SKM-1 (cell line): ENCODE measurements at regions not wholly inside any gene's neighbourhood (a gene's known extent, or its start where the extent isn't known, plus 50 kb on each side); places are given as distances from the start of the nearest gene placed in this dataset.

Experiments used
- DNase-seq: peaks from one replicate; lab custom pipeline; 2025; ENCODE audit not compliant: unreplicated experiment; lab: John Stamatoyannopoulos, UW

GRCh38 chr21:28669971-28670653, 322.6 kb downstream of the LTN1 start:
- no peak for DNase-seq

DNA sequence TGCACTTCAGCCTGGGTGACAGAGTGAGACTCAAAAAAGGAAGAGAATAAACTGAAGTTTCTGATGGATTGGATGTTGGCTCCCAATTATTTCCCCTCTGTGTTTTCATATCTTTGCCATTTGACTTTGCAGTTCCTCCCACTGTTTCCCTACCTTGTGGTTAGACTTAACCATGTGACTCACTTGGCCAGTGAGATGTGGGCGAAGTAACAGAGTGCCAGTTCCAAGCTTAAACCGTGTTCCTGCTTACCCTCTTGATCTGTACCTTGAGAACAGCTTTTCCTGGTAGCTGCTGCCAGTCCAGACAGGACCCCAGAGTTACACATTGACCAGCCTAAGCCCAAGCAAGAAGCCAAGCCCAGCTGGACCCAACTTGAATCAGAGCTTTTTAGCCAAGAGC, 323.4 kb downstream of the LTN1 start:
- DNase-seq: no peak

- DNase-seq: no peak
Measured at GRCh38 chr21:28663754-28664153, 328.9 kb downstream of the LTN1 start.

DNA sequence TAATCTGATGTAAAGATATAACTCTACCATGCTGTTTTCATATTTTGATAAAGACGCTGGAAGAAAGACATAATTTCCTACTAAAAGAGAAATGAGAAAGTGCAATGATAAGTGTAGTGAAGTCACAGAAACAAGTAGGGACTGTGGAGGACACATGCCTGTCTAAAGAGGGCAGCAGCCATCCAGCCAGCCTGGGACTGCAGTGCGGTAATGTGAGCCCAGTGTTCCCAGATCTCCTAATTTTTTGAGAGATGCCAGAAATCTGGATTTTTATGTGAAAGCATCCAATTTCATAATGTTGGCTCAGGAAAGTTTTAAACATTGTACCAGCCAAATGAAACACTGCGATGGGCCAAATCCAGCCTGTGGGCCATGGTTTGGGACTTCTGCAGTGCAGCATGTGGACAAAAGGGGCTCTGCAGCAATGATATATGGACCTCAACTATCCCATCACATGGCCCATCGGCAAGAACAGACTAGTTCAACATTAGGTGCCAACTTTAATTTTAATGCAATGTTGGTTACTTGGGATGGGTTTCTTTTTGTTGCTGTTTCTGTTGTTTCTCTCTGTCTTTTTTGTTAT, 329.5 kb downstream of the LTN1 start:
- DNase-seq: no peak

DNA sequence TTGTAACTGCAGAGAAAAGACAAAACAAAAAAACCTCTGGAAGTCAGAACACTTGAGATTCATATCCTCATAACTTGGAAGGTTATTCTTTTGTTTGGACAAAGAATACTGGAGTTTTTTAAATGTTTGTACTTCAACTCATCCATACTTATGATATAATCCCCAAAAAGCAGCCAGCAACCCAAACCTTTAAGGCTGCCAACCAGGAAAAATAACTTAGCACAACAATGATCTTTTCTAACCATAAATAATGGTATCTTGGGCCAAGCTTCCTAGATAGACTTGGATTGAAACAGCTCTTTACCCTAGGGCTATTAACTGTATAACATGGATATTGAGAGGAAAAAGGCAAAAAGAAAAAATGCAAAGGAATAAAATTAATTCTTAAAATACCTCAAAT, 335.1 kb downstream of the LTN1 start:
- no peak for DNase-seq

DNA sequence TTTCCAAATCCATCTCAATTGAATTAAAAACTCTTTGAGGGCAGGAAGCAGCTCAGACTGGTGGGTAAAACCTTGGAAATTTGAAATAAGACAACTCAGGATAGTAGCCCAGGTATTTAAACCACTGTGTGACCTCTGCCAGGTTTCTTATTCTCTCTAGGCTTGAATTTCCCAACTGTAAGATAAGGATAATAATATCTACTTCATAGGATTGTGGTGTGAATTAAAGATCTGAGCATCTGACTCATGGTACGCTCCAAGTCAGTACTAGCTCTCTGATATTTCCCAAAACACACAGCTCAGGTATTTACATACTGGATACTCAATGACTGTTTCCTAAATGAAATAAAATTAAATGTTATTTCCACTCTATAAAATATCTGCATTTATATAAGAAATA, 337.2 kb downstream of the LTN1 start:
- DNase-seq: no peak

DNA sequence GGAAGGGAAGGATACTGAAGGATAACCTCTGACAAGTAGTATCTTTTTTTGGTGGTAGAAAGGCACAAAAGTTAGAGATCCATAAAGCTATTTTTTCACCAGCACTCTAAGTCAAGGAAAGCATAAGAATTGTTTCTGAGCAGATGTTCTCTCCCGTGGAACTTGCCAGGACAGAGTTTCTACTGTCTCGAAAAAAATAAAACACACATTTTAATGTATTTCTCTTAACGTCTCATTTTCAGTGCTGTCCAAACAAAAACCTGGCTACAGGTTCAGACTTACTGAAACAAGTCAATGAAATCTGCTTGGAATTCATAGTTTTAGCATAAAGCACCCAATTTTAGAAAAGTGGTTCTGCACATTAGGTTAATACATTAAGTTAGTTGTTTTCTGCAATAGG, 338.3 kb downstream of the LTN1 start:
- DNase-seq: no peak

DNA sequence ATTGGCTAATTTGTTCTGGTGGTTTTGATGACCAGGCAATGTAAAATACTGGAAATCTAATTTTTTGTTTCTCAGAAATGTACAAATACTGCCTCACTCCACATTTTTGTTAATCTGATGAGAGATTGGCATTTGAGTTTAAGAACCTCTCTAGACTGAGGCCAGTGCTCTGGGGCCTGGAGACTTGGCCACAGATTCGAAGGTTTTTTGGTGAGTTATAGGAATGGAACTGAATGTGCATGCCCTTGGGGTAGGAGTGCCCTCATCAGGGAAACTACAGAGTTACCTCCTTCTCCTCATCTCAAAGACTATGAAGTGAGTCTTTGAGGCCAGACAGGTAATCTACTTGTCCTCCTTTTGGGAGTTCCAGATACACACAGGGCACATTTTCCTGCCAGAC, 347.9 kb downstream of the LTN1 start:
- no peak for DNase-seq

- no peak for DNase-seq
Measured at GRCh38 chr21:28642891-28643290, 349.8 kb downstream of the LTN1 start.

GRCh38 chr21:28641731-28642130, 350.9 kb downstream of the LTN1 start:
- no peak for DNase-seq

- DNase-seq: no peak
Measured at GRCh38 chr21:28640326-28640725, 352.4 kb downstream of the LTN1 start.

DNA sequence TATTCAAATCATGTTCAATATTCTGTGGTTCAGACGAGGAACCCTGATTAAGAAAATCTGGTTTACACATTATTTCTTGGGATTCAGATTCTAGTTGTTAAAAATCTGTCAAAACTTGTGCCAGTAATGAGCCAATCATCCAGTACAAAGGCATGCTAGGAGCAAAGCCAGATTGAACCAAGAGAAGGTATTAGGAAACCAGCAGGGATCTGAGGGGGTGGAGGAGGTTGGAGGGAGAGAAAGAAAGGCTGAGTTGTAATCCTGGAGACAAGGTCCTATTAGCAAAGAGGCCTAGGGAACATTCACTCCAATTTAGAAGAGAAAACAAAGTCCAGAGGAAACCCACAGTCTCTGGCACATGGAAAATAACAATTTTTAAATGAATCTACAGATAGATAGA, 352.9 kb downstream of the LTN1 start:
- no peak for DNase-seq

DNA sequence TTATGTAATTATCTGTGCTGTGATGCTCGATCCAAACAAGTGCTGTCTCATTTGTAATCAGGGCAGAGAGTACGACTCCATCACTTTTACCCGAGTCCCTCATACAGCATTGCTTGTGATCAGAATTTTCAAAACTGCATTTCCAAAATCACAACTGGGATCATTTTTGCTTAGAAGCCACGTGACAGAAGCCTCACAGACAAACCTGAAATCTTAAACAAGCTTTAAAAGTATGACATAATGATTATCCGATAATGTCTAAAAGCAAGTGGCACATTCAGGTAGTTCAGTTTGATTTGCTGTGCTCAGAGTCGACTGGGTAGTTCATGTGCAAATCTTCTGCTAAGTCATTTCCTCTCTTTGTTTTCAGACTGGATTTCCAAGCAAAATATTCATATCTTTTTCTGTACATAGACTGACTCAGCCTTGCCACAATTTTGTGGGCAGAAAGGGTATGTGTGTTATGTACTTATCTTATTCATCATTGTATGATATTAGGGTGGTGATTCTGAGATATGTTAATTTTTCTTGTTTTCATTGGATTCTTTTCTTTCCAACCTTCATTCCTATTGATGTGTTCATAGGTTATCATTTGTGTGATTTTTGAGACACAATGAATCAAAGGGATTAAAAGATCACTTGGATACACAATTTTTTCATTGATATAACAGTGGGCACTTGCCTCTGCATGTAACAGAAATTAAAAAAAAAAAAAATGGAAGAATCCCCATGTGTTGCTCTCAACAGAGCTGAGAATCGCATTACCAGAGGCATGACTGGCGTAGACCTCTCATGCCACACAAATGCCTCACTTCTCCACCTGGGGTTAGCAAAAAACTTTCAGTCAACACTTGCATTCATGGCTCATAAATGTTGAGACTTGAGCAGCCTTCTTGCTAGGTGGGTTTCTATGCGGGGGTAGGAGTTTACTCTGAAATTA, 355.7 kb downstream of the LTN1 start:
- no peak for DNase-seq

DNA sequence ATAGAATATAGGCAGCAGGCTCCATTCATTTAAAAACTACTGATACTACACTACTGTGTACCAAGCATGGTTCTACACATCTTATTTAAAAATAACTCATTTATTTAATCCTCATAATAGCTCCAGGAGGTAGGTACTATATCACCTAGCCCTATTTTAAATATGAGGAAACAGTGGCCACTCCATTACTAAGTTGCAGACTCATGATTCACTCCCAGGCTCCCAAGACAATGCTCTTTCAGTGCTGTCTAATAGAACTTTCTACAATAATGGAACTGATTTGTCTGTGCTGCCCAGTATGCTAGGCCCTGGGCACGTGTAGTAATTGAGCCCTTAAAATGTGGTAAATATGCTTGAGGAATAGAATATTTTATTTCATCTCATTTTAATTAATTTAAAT, 357.1 kb downstream of the LTN1 start:
- DNase-seq: no peak

- DNase-seq: no peak
Measured at GRCh38 chr21:28633839-28634555, 358.7 kb downstream of the LTN1 start.

GRCh38 chr21:28632755-28633408, 359.8 kb downstream of the LTN1 start:
- DNase-seq: no peak

- DNase-seq: no peak
Measured at GRCh38 chr21:28627691-28628090, 365.0 kb downstream of the LTN1 start.

DNA sequence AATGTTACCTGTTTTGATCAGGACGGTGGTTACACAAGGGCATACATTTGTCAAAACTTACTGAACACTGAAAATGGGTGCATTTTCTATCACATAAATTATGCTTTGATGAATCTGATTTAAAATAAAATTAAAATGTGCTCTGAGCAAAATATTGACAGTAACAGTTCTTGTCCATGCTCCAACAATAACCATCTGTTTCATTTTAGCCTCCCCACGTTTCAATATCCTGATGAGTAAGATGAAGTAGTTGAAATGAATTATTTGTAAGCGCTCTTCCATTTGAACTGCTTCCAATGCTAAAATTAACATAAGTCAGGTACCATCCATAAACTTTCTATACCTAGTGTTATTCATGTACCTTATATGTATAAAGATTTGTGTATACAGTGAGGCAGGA, 365.4 kb downstream of the LTN1 start:
- no peak for DNase-seq

GRCh38 chr21:28624626-28625025, 368.1 kb downstream of the LTN1 start:
- DNase-seq: no peak

GRCh38 chr21:28617300-28617699, 375.4 kb downstream of the LTN1 start:
- no peak for DNase-seq

- no peak for DNase-seq
Measured at GRCh38 chr21:28615276-28615675, 377.4 kb downstream of the LTN1 start.
